ENCODE measurements at regions not wholly inside any gene's neighbourhood (a gene's known extent, or its start where the extent isn't known, plus 50 kb on each side); places are given as distances from the start of the nearest gene placed in this dataset.

- WGBS, 2 experiments (ENCODE audit: low coverage in 1 of 2, low lambda C conversion rate in 2 of 2, missing lambda C conversion rate in 2 of 2): 43 to 44% methylated on average over 16 of the region's 16 CpGs
These were observed 325.8 kb upstream of the DIO3 start for GRCh38 chr14:101235335-101236103.

DNA sequence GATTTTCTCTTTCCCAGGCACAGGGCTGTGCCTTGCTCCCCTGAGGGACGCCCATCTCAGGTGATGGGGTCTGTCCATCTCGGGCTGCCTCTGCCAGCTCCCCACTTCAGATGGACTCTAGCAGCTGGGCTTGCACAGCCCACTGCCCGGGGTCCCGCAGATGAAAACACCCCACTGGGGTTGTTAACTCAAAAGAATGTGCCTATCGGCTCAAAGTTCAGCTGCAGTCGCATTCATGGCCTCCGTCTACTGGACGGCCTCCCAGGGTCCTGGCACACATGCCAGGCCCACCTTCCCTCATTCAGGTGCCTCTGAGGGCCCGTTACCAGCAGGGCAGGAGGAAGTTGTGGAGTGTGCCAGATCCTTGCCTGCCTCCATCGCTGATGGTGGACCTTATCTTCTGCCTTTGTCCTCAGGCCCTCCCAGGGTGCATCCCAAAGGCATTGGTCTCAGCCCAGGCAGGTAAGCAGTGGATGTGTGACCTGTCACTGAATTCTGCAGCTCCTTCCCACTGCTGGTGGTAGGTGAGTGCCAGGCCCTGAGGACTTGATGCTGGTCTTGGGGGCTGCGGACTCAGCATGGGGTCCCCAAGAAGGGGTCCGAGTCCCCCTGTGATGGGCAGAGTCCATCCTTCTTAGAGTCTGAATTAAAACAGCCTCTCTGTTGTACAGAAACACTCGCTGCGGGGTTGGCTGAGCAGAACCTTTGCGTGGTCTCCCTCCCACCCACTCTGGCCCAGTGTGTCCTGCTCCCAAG is 324.6 kb upstream of the DIO3 start:
- in situ Hi-C loops (cut with MboI): no loop called here
- Histone ChIP-seq H2AFZ (no peak overlapping the region), H3K27me3 (replicated peaks; ENCODE audit: insufficient read depth) (no peaks in the 10 kb centered on the region; the same call in none of the 2 replicates), H3K36me3 (ENCODE audit: low read depth) (no peaks in the 10 kb centered on the region), H3F3A (ENCODE audit: insufficient read depth) (no peaks in the 10 kb centered on the region), H3K9me2 (ENCODE audit: insufficient read depth) (no peaks in the 10 kb centered on the region), H3K4me1 (ENCODE audit: insufficient read depth) (no peaks in the 10 kb centered on the region), H3K27ac (no peak overlapping the region), H3K79me2 (ENCODE audit: insufficient read depth) (no peaks in the 10 kb centered on the region), H3K4me3 (no peak overlapping the region), H3K4me2 (ENCODE audit: unreplicated experiment) (no peak overlapping the region), H3K9ac (no peak overlapping the region), H3K9me3 (ENCODE audit: low read depth) (no peaks in the 10 kb centered on the region), H4K20me1 (ENCODE audit: insufficient read depth) (no peaks in the 10 kb centered on the region)
- DNase-seq: no peak
- TF ChIP-seq EZH2phosphoT487 (IDR thresholded peaks at IDR 0.05; ENCODE audit: insufficient read depth, low read depth): no peak
- no peak for TF ChIP-seq EZH2 (IDR thresholded peaks at IDR 0.05; ENCODE audit: insufficient read depth, poor library complexity, severe bottlenecking)
- WGBS, 2 experiments (ENCODE audit: low coverage in 1 of 2, low lambda C conversion rate in 2 of 2, missing lambda C conversion rate in 2 of 2): 72 to 78% methylated on average over 15 of the region's 15 CpGs

More at GRCh38 chr14:101235335-101236103, 325.8 kb upstream of the DIO3 start:
- H3K27ac ChIP-seq: no peak overlapping the region
- H4K20me1 ChIP-seq (ENCODE audit: insufficient read depth): no peaks in the 10 kb centered on the region
- TF ChIP-seq EZH2 (IDR thresholded peaks at IDR 0.05; ENCODE audit: insufficient read depth, poor library complexity, severe bottlenecking): no peak
- H3K36me3 ChIP-seq (ENCODE audit: low read depth): no peaks in the 10 kb centered on the region
- H3K4me1 ChIP-seq (ENCODE audit: insufficient read depth): no peaks in the 10 kb centered on the region
- in situ Hi-C loops (cut with MboI): no loop called here
- H3F3A ChIP-seq (ENCODE audit: insufficient read depth): no peaks in the 10 kb centered on the region
- H3K79me2 ChIP-seq (ENCODE audit: insufficient read depth): no peaks in the 10 kb centered on the region
- no peaks in the 10 kb centered on the region for H3K9me2 ChIP-seq (ENCODE audit: insufficient read depth)
- H3K27me3 ChIP-seq (replicated peaks; ENCODE audit: insufficient read depth): no peaks in the 10 kb centered on the region; the same call in none of the 2 replicates
- H3K9me3 ChIP-seq (ENCODE audit: low read depth): no peaks in the 10 kb centered on the region
- H3K4me2 ChIP-seq (ENCODE audit: unreplicated experiment): no peak overlapping the region
- no peak overlapping the region for H3K4me3 ChIP-seq
- peak; percentile 70 for DNase-seq
- no peak overlapping the region for H3K9ac ChIP-seq
- no peak overlapping the region for H2AFZ ChIP-seq

DNA sequence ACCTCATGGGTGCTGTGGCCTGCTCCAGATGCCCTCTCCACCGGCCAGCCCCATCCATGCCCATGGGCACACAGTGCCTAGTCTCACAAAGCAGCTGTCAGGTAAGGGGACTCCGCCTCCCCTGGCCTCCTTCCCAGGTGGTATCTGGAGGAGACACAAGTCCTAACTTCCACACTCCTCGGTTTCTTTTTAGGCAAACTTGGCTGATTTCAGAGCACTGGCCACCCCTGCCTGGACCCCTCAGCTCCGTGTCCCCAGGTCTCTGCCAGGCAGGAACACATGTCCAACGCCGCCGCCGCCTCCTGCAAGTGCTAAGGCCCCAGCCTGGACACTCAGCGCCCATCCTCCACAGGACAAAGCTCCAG is 324.1 kb upstream of the DIO3 start:
- H2AFZ ChIP-seq: no peak overlapping the region
- no peak overlapping the region for H3K27ac ChIP-seq
- H3K36me3 ChIP-seq (ENCODE audit: low read depth): no peaks in the 10 kb centered on the region
- H3K27me3 ChIP-seq (replicated peaks; ENCODE audit: insufficient read depth): no peaks in the 10 kb centered on the region; the same call in none of the 2 replicates
- H3F3A ChIP-seq (ENCODE audit: insufficient read depth): no peaks in the 10 kb centered on the region
- H3K79me2 ChIP-seq (ENCODE audit: insufficient read depth): no peaks in the 10 kb centered on the region
- no peaks in the 10 kb centered on the region for H3K4me1 ChIP-seq (ENCODE audit: insufficient read depth)
- H3K9me2 ChIP-seq (ENCODE audit: insufficient read depth): no peaks in the 10 kb centered on the region
- WGBS, 2 experiments (ENCODE audit: low coverage in 1 of 2, low lambda C conversion rate in 2 of 2, missing lambda C conversion rate in 2 of 2): 72 to 83% methylated on average over 9 of the region's 9 CpGs
- no peak for DNase-seq
- H3K9ac ChIP-seq: no peak overlapping the region
- TF ChIP-seq EZH2phosphoT487 (IDR thresholded peaks at IDR 0.05; ENCODE audit: insufficient read depth, low read depth) (no peak), EZH2 (IDR thresholded peaks at IDR 0.05; ENCODE audit: insufficient read depth, poor library complexity, severe bottlenecking) (no peak)
- no peak overlapping the region for H3K4me2 ChIP-seq (ENCODE audit: unreplicated experiment)
- no peak overlapping the region for H3K4me3 ChIP-seq
- no peaks in the 10 kb centered on the region for H4K20me1 ChIP-seq (ENCODE audit: insufficient read depth)
- H3K9me3 ChIP-seq (ENCODE audit: low read depth): no peaks in the 10 kb centered on the region
- in situ Hi-C loops (cut with MboI): no loop called here

DNA sequence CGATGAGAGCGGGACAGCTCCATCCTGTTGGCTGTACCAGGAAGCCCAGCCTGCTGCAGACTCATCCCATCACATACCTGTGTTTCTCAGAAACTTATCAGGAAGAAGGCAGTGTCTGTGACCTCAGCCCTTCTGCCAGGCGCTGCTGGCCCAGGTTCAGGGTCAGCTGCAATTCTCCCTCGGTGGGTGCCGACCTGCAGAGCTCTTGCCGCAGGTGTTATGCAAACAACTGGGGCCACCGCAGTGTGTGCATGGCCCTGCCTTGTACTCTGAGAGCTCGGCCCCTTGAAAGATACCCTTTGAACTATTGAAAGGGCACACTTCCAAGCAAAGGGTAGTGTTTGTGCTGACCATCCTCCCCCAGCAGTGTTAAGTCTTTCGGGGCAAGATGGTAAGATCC is 322.2 kb upstream of the DIO3 start:
- no peaks in the 10 kb centered on the region for H3F3A ChIP-seq (ENCODE audit: insufficient read depth)
- no peaks in the 10 kb centered on the region for H3K4me1 ChIP-seq (ENCODE audit: insufficient read depth)
- H3K27me3 ChIP-seq (replicated peaks; ENCODE audit: insufficient read depth): no peaks in the 10 kb centered on the region; the same call in none of the 2 replicates
- no peaks in the 10 kb centered on the region for H3K36me3 ChIP-seq (ENCODE audit: low read depth)
- DNase-seq: no peak
- TF ChIP-seq EZH2phosphoT487 (IDR thresholded peaks at IDR 0.05; ENCODE audit: insufficient read depth, low read depth) (no peak), EZH2 (IDR thresholded peaks at IDR 0.05; ENCODE audit: insufficient read depth, poor library complexity, severe bottlenecking) (no peak)
- no peaks in the 10 kb centered on the region for H3K79me2 ChIP-seq (ENCODE audit: insufficient read depth)
- no peaks in the 10 kb centered on the region for H4K20me1 ChIP-seq (ENCODE audit: insufficient read depth)
- no peak overlapping the region for H2AFZ ChIP-seq
- WGBS, 2 experiments (ENCODE audit: low coverage in 1 of 2, low lambda C conversion rate in 2 of 2, missing lambda C conversion rate in 2 of 2): 71 to 80% methylated on average over 9 of the region's 9 CpGs
- H3K27ac ChIP-seq: no peak overlapping the region
- no peak overlapping the region for H3K4me2 ChIP-seq (ENCODE audit: unreplicated experiment)
- no peaks in the 10 kb centered on the region for H3K9me2 ChIP-seq (ENCODE audit: insufficient read depth)
- H3K4me3 ChIP-seq: no peak overlapping the region
- in situ Hi-C loops (cut with MboI): no loop called here
- no peak overlapping the region for H3K9ac ChIP-seq
- H3K9me3 ChIP-seq (ENCODE audit: low read depth): no peaks in the 10 kb centered on the region
